ENCODE measurements at regions not wholly inside any gene's neighbourhood (a gene's known extent, or its start where the extent isn't known, plus 50 kb on each side); places are given as distances from the start of the nearest gene placed in this dataset.

GRCh38 chr6:105564121-105564902 is 161.4 kb upstream of the PREP start:
- Histone ChIP-seq H3K4me3 (no peak overlapping the region), H3K36me3 (no peaks in the 10 kb centered on the region), H3K9me3 (no peaks in the 10 kb centered on the region), H3K27me3 (no peaks in the 10 kb centered on the region), H3K4me1 (no peaks in the 10 kb centered on the region), H3K27ac (no peak overlapping the region)
- intact Hi-C loops (cut with DNase I; ENCODE audit: low total_unique reads): no loop called here
- DNase-seq: no peak
- TF ChIP-seq POLR2A (IDR thresholded peaks at IDR 0.05): no peak
- TF ChIP-seq, protein P1, sequence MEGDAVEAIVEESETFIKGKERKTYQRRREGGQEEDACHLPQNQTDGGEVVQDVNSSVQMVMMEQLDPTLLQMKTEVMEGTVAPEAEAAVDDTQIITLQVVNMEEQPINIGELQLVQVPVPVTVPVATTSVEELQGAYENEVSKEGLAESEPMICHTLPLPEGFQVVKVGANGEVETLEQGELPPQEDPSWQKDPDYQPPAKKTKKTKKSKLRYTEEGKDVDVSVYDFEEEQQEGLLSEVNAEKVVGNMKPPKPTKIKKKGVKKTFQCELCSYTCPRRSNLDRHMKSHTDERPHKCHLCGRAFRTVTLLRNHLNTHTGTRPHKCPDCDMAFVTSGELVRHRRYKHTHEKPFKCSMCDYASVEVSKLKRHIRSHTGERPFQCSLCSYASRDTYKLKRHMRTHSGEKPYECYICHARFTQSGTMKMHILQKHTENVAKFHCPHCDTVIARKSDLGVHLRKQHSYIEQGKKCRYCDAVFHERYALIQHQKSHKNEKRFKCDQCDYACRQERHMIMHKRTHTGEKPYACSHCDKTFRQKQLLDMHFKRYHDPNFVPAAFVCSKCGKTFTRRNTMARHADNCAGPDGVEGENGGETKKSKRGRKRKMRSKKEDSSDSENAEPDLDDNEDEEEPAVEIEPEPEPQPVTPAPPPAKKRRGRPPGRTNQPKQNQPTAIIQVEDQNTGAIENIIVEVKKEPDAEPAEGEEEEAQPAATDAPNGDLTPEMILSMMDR (IDR thresholded peaks at IDR 0.05): no peak

DNA sequence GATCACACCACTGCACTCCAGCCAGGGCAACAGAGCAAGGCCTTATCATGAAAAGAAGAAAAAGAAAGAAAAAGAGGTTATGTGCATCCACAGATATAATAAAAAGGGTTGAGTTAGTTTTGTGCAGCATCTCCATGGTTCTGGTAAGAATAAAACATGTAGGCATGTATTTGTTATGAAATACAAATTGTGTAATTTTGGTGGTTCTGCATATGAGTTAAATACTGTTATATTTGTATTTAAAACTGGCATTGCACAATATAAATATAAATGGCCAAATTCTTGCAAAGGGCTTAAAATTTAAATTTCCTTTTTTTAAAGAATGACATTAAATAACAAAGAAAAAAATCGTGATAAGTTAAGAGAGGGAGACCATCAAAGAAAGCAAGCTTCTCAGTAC is 159.1 kb upstream of the PREP start:
- TF ChIP-seq, protein P1 (IDR thresholded peaks at IDR 0.05): no peak
- TF ChIP-seq POLR2A (IDR thresholded peaks at IDR 0.05): no peak
- no peaks in the 10 kb centered on the region for H3K9me3 ChIP-seq
- DNase-seq: no peak
- intact Hi-C loops (cut with DNase I; ENCODE audit: low total_unique reads): no loop called here
- H3K36me3 ChIP-seq: no peaks in the 10 kb centered on the region
- H3K27ac ChIP-seq: no peak overlapping the region
- no peaks in the 10 kb centered on the region for H3K27me3 ChIP-seq
- no peak overlapping the region for H3K4me3 ChIP-seq
- no peaks in the 10 kb centered on the region for H3K4me1 ChIP-seq

- no peaks in the 10 kb centered on the region for H3K27me3 ChIP-seq
- no peaks in the 10 kb centered on the region for H3K36me3 ChIP-seq
- H3K4me1 ChIP-seq: no peaks in the 10 kb centered on the region
- intact Hi-C loops (cut with DNase I; ENCODE audit: low total_unique reads): no loop called here
- no peak overlapping the region for H3K4me3 ChIP-seq
- no peak for TF ChIP-seq POLR2A (IDR thresholded peaks at IDR 0.05)
- TF ChIP-seq, protein P1 (IDR thresholded peaks at IDR 0.05): no peak
- no peaks in the 10 kb centered on the region for H3K9me3 ChIP-seq
- no peak for DNase-seq
- no peak overlapping the region for H3K27ac ChIP-seq
Measured at GRCh38 chr6:105561486-105561885, 158.6 kb upstream of the PREP start.

DNA sequence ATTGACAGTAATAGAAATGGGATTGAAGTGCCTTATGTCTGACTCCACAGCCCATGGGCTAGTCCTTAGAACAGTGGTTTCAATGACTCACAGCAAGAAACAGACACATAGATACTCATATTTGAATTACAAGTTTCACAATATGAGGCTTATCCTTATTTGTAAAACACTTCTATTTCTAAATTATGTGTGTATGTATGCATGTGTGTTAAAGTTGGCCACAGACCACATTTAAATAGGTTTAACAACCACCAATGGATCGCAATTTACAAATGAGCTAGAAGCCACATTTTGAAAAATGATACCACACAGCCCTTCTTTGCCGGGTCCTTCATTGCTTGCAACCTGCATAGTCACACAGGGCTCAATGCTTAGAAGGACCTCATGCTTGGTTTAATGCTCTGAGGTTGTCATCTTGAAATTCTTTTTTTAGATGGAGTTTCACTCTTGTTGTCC is 157.8 kb upstream of the PREP start:
- intact Hi-C loops (cut with DNase I; ENCODE audit: low total_unique reads): no loop called here
- TF ChIP-seq, protein P1 (IDR thresholded peaks at IDR 0.05): no peak
- TF ChIP-seq POLR2A (IDR thresholded peaks at IDR 0.05): no peak
- Histone ChIP-seq H3K27me3 (no peaks in the 10 kb centered on the region), H3K27ac (no peak overlapping the region), H3K4me1 (no peaks in the 10 kb centered on the region), H3K36me3 (no peaks in the 10 kb centered on the region), H3K4me3 (no peak overlapping the region), H3K9me3 (no peaks in the 10 kb centered on the region)
- no peak for DNase-seq

DNA sequence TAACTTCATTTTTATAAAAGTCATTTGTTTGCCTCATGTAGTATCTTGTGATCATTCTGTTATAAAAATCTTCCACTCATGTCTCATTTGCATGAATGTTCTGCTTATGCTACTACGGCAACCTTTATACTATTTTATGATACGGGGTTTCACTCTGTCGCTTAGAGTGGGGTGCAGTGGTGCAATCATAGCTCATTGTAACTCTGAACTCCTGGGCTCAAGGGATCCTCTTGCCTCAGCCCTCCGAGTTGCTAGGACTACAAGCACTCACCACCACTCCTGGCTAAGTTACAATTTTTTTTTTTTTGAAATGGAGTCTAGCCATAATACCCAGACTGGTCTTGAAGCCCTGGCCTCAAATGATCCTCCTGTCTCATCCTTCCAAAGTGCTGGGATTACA is 154.4 kb upstream of the PREP start:
- no peak overlapping the region for H3K27ac ChIP-seq
- H3K36me3 ChIP-seq: no peaks in the 10 kb centered on the region
- intact Hi-C loops (cut with DNase I; ENCODE audit: low total_unique reads): no loop called here
- H3K27me3 ChIP-seq: no peaks in the 10 kb centered on the region
- DNase-seq: no peak
- H3K4me3 ChIP-seq: no peak overlapping the region
- H3K9me3 ChIP-seq: no peaks in the 10 kb centered on the region
- H3K4me1 ChIP-seq: no peaks in the 10 kb centered on the region
- TF ChIP-seq POLR2A (IDR thresholded peaks at IDR 0.05): no peak
- TF ChIP-seq, protein P1 (IDR thresholded peaks at IDR 0.05): no peak
